Panc1 (cell line): ENCODE measurements at regions not wholly inside any gene's neighbourhood (a gene's known extent, or its start where the extent isn't known, plus 50 kb on each side); places are given as distances from the start of the nearest gene placed in this dataset.

Experiments used
- ATAC-seq: fragments of 200-7000 bp; cut with Tn5 transposase; 2 replicates; pipeline ENCODE4 v1.9.1; 2020; ENCODE audit warnings: mild to moderate bottlenecking, moderate library complexity
- BruUV-seq: library from RNA; stranded (reverse); fragments of 400-500 nt; replicated peaks from 2 replicates; lab custom pipeline; 2021; lab: Mats Ljungman, UMichigan
- CTCF ChIA-PET: fragments of 300-600 bp; sonication (Branson Sonifier 250); formaldehyde crosslinking; loops from one replicate; lab custom pipeline; 2022; ENCODE audit warnings: antibody characterized with exemption; lab: Charles Lee
- POLR2A ChIA-PET: fragments of 300-600 bp; sonication (Branson Sonifier 250); formaldehyde crosslinking; loops from one replicate; lab custom pipeline; 2022; ENCODE audit warnings: antibody characterized with exemption; lab: Charles Lee
- DNase-seq: peaks from one replicate; pipeline ENCODE4 v3.0.0-alpha.2; 2010; ENCODE audit warnings: low read depth, low spot score
- H3K27ac ChIP-seq: 2 replicates; pipeline ENCODE4 v1.5.1; 2011; ENCODE audit warnings: mild to moderate bottlenecking, low read length, inconsistent platforms
- H3K27me3 ChIP-seq: fragments of 200-500 bp; sonication (Bioruptor generic); 2 replicates; pipeline ENCODE4 v1.6.0; 2014; ENCODE audit warnings: low read length, inconsistent platforms; ENCODE audit not compliant: control insufficient read depth, insufficient read depth
- H3K36me3 ChIP-seq: fragments of 200-500 bp; sonication (Bioruptor generic); 2 replicates; pipeline ENCODE4 v1.5.1; 2014; ENCODE audit warnings: inconsistent platforms, mild to moderate bottlenecking, low read length, moderate library complexity; ENCODE audit not compliant: control insufficient read depth, insufficient read depth
- H3K4me1 ChIP-seq: 2 replicates; pipeline ENCODE4 v1.5.1; 2011; ENCODE audit warnings: inconsistent platforms, mild to moderate bottlenecking, low read length, moderate library complexity; ENCODE audit not compliant: control insufficient read depth, insufficient read depth
- H3K4me3 ChIP-seq, 2 experiments: 2 replicates each; pipeline ENCODE4 v1.5.1; 2011 to 2012; ENCODE audit warnings: low read depth in 2 of 2, low read length in 2 of 2, mild to moderate bottlenecking in 2 of 2, inconsistent platforms in 1 of 2, moderate library complexity in 1 of 2
- H3K9me3 ChIP-seq: fragments of 200-500 bp; sonication (Bioruptor generic); 2 replicates; pipeline ENCODE4 v1.5.1; 2014; ENCODE audit warnings: low read depth, mild to moderate bottlenecking, inconsistent platforms, low read length, moderate library complexity; ENCODE audit not compliant: control insufficient read depth, insufficient read depth
- POLR2AphosphoS5 ChIP-seq: IDR thresholded peaks from 2 replicates; pipeline ENCODE4 v1.6.1; 2012; ENCODE audit warnings: mild to moderate bottlenecking, low read depth, low read length, moderate library complexity
- SIN3A ChIP-seq: IDR thresholded peaks from 2 replicates; pipeline ENCODE4 v1.6.1; 2012; ENCODE audit warnings: low read depth, mild to moderate bottlenecking, low read length, moderate library complexity, borderline replicate concordance; ENCODE audit not compliant: insufficient read depth
- TCF7L2 ChIP-seq: IDR thresholded peaks from 2 replicates; pipeline ENCODE4 v1.6.1; 2011; ENCODE audit warnings: mild to moderate bottlenecking, low read depth, low read length, inconsistent platforms
- in situ Hi-C: cut with HindIII; loops from 2 replicates; pipeline ENCODE4 v1.10.0; 2016; ENCODE audit warnings: low sequenced_read_pairs, low pct_unique_long_range_greater_than_20kb
- intact Hi-C: fragments of 100-400 bp; cut with micrococcal nuclease; formaldehyde crosslinking; loops from one replicate; pipeline ENCODE4 v1.10.0; 2022; ENCODE audit not compliant: unreplicated experiment
- TF ChIP-seq, protein P1 (sequence below), 2 experiments: IDR thresholded peaks; 2 replicates each; pipeline ENCODE4 v1.6.1; 2011 to 2012; ENCODE audit warnings: low read depth in 2 of 2, control low read depth in 1 of 2, low read length in 1 of 2, mild to moderate bottlenecking in 1 of 2, moderate library complexity in 1 of 2; ENCODE audit not compliant: insufficient read depth in 1 of 2
- TF ChIP-seq, protein P2 (sequence below): fragments of 450-650 bp; IDR thresholded peaks from 2 replicates; pipeline ENCODE4 v1.5.1; 2017; ENCODE audit warnings: mild to moderate bottlenecking

DNA sequence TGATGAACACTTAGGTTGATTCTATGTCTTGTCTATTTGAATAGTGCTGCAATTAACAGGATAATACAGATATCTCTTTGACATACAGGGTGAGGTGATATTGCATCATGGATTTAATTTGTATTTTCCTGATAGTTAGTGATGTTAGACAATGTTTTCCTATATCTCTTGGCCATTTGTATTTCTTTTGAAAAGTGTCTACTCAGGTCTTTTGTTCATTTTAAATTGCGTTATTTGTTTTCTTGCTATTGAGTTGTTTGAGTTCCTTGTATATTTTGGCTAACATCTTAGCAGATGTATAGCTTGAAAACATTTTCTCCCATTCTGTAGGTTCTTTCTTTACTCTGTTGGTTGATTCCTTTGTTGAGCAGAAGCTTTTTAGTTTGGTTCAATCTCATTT is 460.6 kb downstream of the CCDC91 start:
- no peak overlapping the region for H3K27ac ChIP-seq
- in situ Hi-C loops (no loop called here), intact Hi-C loops (no loop called here)
- no peaks in the 10 kb centered on the region for H3K36me3 ChIP-seq
- no peak overlapping the region for H3K4me3 ChIP-seq
- no peaks in the 10 kb centered on the region for H3K27me3 ChIP-seq
- no peaks in the 10 kb centered on the region for H3K9me3 ChIP-seq
- POLR2A ChIA-PET: no interaction called here
- ATAC-seq: no peak
- no peak for TF ChIP-seq TCF7L2
- no peak for TF ChIP-seq SIN3A
- DNase-seq: no peak
- CTCF ChIA-PET: no interaction called here
- no TSS peak for BruUV-seq
- no peaks in the 10 kb centered on the region for H3K4me1 ChIP-seq

DNA sequence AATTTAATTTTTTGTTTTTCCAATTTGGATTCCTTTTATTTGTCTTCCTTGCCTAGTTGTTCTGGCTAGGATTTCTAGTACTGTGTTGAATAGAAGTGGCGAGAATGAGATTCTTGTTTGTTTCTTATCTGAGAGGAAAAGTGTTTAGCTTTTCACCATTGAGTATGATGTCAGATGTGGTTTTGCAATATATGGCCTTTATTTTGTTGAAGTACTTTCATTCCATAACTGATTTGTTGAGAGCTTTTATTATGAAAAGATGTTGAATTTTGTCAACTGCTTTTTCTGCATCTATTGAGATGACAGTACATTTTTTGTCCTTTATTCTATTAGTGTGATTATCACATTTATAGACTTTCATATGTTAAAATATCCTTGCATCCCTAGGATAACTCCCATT is 462.0 kb downstream of the CCDC91 start:
- no peaks in the 10 kb centered on the region for H3K4me1 ChIP-seq
- no peaks in the 10 kb centered on the region for H3K36me3 ChIP-seq
- H3K9me3 ChIP-seq: no peaks in the 10 kb centered on the region
- TF ChIP-seq TCF7L2: no peak
- TF ChIP-seq, protein P1, sequence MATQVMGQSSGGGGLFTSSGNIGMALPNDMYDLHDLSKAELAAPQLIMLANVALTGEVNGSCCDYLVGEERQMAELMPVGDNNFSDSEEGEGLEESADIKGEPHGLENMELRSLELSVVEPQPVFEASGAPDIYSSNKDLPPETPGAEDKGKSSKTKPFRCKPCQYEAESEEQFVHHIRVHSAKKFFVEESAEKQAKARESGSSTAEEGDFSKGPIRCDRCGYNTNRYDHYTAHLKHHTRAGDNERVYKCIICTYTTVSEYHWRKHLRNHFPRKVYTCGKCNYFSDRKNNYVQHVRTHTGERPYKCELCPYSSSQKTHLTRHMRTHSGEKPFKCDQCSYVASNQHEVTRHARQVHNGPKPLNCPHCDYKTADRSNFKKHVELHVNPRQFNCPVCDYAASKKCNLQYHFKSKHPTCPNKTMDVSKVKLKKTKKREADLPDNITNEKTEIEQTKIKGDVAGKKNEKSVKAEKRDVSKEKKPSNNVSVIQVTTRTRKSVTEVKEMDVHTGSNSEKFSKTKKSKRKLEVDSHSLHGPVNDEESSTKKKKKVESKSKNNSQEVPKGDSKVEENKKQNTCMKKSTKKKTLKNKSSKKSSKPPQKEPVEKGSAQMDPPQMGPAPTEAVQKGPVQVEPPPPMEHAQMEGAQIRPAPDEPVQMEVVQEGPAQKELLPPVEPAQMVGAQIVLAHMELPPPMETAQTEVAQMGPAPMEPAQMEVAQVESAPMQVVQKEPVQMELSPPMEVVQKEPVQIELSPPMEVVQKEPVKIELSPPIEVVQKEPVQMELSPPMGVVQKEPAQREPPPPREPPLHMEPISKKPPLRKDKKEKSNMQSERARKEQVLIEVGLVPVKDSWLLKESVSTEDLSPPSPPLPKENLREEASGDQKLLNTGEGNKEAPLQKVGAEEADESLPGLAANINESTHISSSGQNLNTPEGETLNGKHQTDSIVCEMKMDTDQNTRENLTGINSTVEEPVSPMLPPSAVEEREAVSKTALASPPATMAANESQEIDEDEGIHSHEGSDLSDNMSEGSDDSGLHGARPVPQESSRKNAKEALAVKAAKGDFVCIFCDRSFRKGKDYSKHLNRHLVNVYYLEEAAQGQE (IDR thresholded peaks at IDR 0.05; ENCODE audit: insufficient read depth in 1 of 2, low read depth in 2 of 2, low read length in 1 of 2): no peak
- no peak for TF ChIP-seq POLR2AphosphoS5
- TF ChIP-seq, protein P2, sequence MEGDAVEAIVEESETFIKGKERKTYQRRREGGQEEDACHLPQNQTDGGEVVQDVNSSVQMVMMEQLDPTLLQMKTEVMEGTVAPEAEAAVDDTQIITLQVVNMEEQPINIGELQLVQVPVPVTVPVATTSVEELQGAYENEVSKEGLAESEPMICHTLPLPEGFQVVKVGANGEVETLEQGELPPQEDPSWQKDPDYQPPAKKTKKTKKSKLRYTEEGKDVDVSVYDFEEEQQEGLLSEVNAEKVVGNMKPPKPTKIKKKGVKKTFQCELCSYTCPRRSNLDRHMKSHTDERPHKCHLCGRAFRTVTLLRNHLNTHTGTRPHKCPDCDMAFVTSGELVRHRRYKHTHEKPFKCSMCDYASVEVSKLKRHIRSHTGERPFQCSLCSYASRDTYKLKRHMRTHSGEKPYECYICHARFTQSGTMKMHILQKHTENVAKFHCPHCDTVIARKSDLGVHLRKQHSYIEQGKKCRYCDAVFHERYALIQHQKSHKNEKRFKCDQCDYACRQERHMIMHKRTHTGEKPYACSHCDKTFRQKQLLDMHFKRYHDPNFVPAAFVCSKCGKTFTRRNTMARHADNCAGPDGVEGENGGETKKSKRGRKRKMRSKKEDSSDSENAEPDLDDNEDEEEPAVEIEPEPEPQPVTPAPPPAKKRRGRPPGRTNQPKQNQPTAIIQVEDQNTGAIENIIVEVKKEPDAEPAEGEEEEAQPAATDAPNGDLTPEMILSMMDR: no peak
- no peak for TF ChIP-seq SIN3A
- POLR2A ChIA-PET: no interaction called here
- ATAC-seq: no peak
- H3K27me3 ChIP-seq: no peaks in the 10 kb centered on the region
- no peak overlapping the region for H3K4me3 ChIP-seq
- no peak overlapping the region for H3K27ac ChIP-seq
- in situ Hi-C loops: no loop called here
- DNase-seq: no peak
- CTCF ChIA-PET: no interaction called here
- no TSS peak for BruUV-seq
- intact Hi-C loops: no loop called here

DNA sequence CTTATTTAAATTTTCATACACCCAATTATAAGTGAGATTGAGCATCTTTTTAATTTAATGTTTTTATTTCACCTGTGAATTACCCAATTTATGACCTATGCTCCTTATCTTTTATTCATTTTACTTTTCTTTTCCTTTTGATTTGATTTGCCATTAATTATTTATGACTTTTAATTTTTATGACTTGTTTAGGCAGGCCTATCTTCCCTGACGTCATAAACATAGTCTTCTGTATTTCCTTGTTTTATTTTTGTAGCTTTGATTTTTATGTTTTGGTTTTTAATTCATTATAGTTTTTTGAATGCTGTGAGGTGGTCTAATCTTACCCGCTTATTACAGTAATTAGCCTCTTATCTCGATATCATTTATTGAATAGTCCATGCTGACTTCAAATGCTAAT is 467.1 kb upstream of the FAR2 start:
- Histone ChIP-seq H3K4me3 (no peak overlapping the region), H3K9me3 (no peaks in the 10 kb centered on the region), H3K36me3 (no peaks in the 10 kb centered on the region), H3K27ac (no peak overlapping the region), H3K27me3 (no peaks in the 10 kb centered on the region), H3K4me1 (no peaks in the 10 kb centered on the region)
- in situ Hi-C loops (no loop called here), intact Hi-C loops (no loop called here)
- ChIA-PET CTCF (no interaction called here), POLR2A (no interaction called here)
- no peak for DNase-seq
- no TSS peak for BruUV-seq
- no peak for TF ChIP-seq SIN3A
- no peak for TF ChIP-seq POLR2AphosphoS5
- TF ChIP-seq TCF7L2: no peak
- TF ChIP-seq, protein P2: no peak
- TF ChIP-seq, protein P1 (IDR thresholded peaks at IDR 0.05; ENCODE audit: insufficient read depth in 1 of 2, low read depth in 2 of 2, low read length in 1 of 2): no peak
- ATAC-seq: no peak
